Mesothelial cell of epicardium (in vitro differentiated cells): ENCODE measurements at regions not wholly inside any gene's neighbourhood (a gene's known extent, or its start where the extent isn't known, plus 50 kb on each side); places are given as distances from the start of the nearest gene placed in this dataset.
A peak's percentile ranks its signal among the peaks of the same experiment; 100 is the strongest.

Experiments
- DNase-seq, 2 experiments: peaks; one replicate each; pipeline ENCODE4 v3.0.0; 2021; ENCODE audit warnings: low spot score in 2 of 2; ENCODE audit not compliant: unreplicated experiment in 2 of 2
- H3K27ac Mint-ChIP-seq: 2 replicates; pipeline ENCODE4 v1.8.0; 2021; ENCODE audit warnings: mixed read lengths
- H3K27me3 Mint-ChIP-seq: 2 replicates; pipeline ENCODE4 v1.8.0; 2021; ENCODE audit warnings: low read depth, mixed read lengths
- H3K36me3 Mint-ChIP-seq: 2 replicates; pipeline ENCODE4 v1.8.0; 2021; ENCODE audit warnings: mixed read lengths
- H3K4me1 Mint-ChIP-seq: 2 replicates; pipeline ENCODE4 v1.8.0; 2021; ENCODE audit warnings: mixed read lengths
- H3K4me3 Mint-ChIP-seq: 2 replicates; pipeline ENCODE4 v1.8.0; 2021; ENCODE audit warnings: mild to moderate bottlenecking, moderate library complexity, mixed read lengths
- H3K9me3 Mint-ChIP-seq: 2 replicates; pipeline ENCODE4 v1.8.0; 2021; ENCODE audit warnings: mixed read lengths
- CTCF ChIP-seq: fragments of 200-600 bp; sonication (generic); IDR thresholded peaks from one replicate; pipeline ENCODE4 v1.5.0; 2021; ENCODE audit warnings: antibody characterized with exemption; ENCODE audit not compliant: unreplicated experiment

GRCh38 chr12:13799574-13799973 is 181.8 kb downstream of the GRIN2B start:
- Mint-ChIP-seq H3K4me1 (no peaks in the 10 kb centered on the region), H3K27ac (no peak overlapping the region), H3K27me3 (peaks cover 36% of the 10 kb centered on the region), H3K4me3 (no peak overlapping the region), H3K36me3 (no peaks in the 10 kb centered on the region), H3K9me3 (peaks cover 6% of the 10 kb centered on the region)
- no peak for TF ChIP-seq CTCF
- no peak for DNase-seq

GRCh38 chr12:13798162-13798561 is 183.2 kb downstream of the GRIN2B start:
- no peak overlapping the region for H3K4me3 Mint-ChIP-seq
- no peak for DNase-seq
- H3K27ac Mint-ChIP-seq, result no peak overlapping the region
- H3K9me3 Mint-ChIP-seq, result peaks cover 6% of the 10 kb centered on the region
- H3K27me3 Mint-ChIP-seq, result peaks cover 25% of the 10 kb centered on the region
- no peaks in the 10 kb centered on the region for H3K4me1 Mint-ChIP-seq
- TF ChIP-seq CTCF, result peak; percentile 38
- no peaks in the 10 kb centered on the region for H3K36me3 Mint-ChIP-seq

- Mint-ChIP-seq H3K4me3 (no peak overlapping the region), H3K27me3 (peaks cover 14% of the 10 kb centered on the region), H3K27ac (no peak overlapping the region), H3K36me3 (no peaks in the 10 kb centered on the region), H3K4me1 (no peaks in the 10 kb centered on the region), H3K9me3 (peaks cover 6% of the 10 kb centered on the region)
- TF ChIP-seq CTCF, result no peak
- DNase-seq, result no peak
Measured at GRCh38 chr12:13794706-13795105, 186.7 kb downstream of the GRIN2B start.

GRCh38 chr12:13790317-13790716 is 191.1 kb downstream of the GRIN2B start:
- DNase-seq, result no peak
- Mint-ChIP-seq H3K36me3 (no peaks in the 10 kb centered on the region), H3K27me3 (peaks cover 10% of the 10 kb centered on the region), H3K9me3 (peaks cover 4% of the 10 kb centered on the region), H3K4me3 (no peak overlapping the region), H3K4me1 (no peaks in the 10 kb centered on the region), H3K27ac (no peak overlapping the region)
- no peak for TF ChIP-seq CTCF

- Mint-ChIP-seq H3K36me3 (no peaks in the 10 kb centered on the region), H3K27ac (no peak overlapping the region), H3K27me3 (peaks cover 13% of the 10 kb centered on the region), H3K4me1 (peaks cover 3% of the 10 kb centered on the region), H3K9me3 (no peaks in the 10 kb centered on the region), H3K4me3 (no peak overlapping the region)
- DNase-seq, result no peak
- no peak for TF ChIP-seq CTCF
Measured at GRCh38 chr12:13788626-13789025, 192.8 kb downstream of the GRIN2B start.

GRCh38 chr12:13786646-13787045 is 194.8 kb downstream of the GRIN2B start:
- Mint-ChIP-seq H3K9me3 (no peaks in the 10 kb centered on the region), H3K4me3 (no peak overlapping the region), H3K27ac (no peak overlapping the region), H3K4me1 (peaks cover 3% of the 10 kb centered on the region), H3K27me3 (peaks cover 11% of the 10 kb centered on the region), H3K36me3 (no peaks in the 10 kb centered on the region)
- no peak for TF ChIP-seq CTCF
- DNase-seq, result no peak
